ENCODE measurements at regions not wholly inside any gene's neighbourhood (a gene's known extent, or its start where the extent isn't known, plus 50 kb on each side); places are given as distances from the start of the nearest gene placed in this dataset.
A peak's percentile ranks its signal among the peaks of the same experiment; 100 is the strongest.

DNA sequence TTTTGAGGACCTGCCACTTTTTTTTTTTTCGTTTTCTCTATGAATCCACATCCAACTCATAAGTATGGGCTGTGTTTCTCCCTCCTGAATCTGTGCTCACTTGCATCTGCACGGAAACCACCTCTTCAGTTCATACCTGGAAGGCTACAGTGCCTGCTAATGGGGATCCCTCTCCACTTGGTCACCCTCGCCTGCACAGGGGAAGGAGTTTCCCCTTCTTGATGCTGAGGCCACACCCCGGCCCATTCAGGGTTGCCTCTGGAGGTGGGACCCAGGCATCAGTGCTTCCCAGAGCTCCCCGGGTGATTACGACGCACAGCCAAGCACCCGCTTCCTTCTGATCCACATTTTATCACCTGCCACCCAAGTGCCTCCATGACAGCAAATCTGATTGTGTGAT lies 85.9 kb upstream of the TBC1D3K start:
- no peak for TF ChIP-seq POLR2A (IDR thresholded peaks at IDR 0.05)
- TF ChIP-seq, protein P1, sequence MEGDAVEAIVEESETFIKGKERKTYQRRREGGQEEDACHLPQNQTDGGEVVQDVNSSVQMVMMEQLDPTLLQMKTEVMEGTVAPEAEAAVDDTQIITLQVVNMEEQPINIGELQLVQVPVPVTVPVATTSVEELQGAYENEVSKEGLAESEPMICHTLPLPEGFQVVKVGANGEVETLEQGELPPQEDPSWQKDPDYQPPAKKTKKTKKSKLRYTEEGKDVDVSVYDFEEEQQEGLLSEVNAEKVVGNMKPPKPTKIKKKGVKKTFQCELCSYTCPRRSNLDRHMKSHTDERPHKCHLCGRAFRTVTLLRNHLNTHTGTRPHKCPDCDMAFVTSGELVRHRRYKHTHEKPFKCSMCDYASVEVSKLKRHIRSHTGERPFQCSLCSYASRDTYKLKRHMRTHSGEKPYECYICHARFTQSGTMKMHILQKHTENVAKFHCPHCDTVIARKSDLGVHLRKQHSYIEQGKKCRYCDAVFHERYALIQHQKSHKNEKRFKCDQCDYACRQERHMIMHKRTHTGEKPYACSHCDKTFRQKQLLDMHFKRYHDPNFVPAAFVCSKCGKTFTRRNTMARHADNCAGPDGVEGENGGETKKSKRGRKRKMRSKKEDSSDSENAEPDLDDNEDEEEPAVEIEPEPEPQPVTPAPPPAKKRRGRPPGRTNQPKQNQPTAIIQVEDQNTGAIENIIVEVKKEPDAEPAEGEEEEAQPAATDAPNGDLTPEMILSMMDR (IDR thresholded peaks at IDR 0.05), result no peak
- DNase-seq, result no peak
- no peak overlapping the region for H3K27ac ChIP-seq
- no peaks in the 10 kb centered on the region for H3K36me3 ChIP-seq (replicated peaks in 1 of 2)
- 79 to 85% (median 80%) methylated on average over 8 of the region's 8 CpGs for WGBS, 4 donors
- no peak overlapping the region for H3K4me3 ChIP-seq
- peaks cover 7% of the 10 kb centered on the region for H3K27me3 ChIP-seq
- H3K9me3 ChIP-seq (replicated peaks in 1 of 3), result no peaks in the 10 kb centered on the region
- intact Hi-C loops (cut with DNase I), result no loop called here
- no peaks in the 10 kb centered on the region for H3K4me1 ChIP-seq (replicated peaks in 1 of 2)

GRCh38 chr17:37836593-37836992 lies 87.6 kb upstream of the TBC1D3K start:
- Histone ChIP-seq H3K27me3 (no peaks in the 10 kb centered on the region), H3K27ac (no peak overlapping the region), H3K4me3 (no peak overlapping the region), H3K36me3 (replicated peaks in 1 of 2) (no peaks in the 10 kb centered on the region), H3K9me3 (replicated peaks in 1 of 3) (no peaks in the 10 kb centered on the region), H3K4me1 (replicated peaks in 1 of 2) (no peaks in the 10 kb centered on the region)
- intact Hi-C loops (cut with DNase I), result no loop called here
- WGBS, 4 donors, result 87 to 98% (median 95%) methylated on average over 2 of the region's 2 CpGs
- TF ChIP-seq, protein P1 (IDR thresholded peaks at IDR 0.05), result no peak
- TF ChIP-seq POLR2A (IDR thresholded peaks at IDR 0.05), result no peak
- DNase-seq, result no peak

DNA sequence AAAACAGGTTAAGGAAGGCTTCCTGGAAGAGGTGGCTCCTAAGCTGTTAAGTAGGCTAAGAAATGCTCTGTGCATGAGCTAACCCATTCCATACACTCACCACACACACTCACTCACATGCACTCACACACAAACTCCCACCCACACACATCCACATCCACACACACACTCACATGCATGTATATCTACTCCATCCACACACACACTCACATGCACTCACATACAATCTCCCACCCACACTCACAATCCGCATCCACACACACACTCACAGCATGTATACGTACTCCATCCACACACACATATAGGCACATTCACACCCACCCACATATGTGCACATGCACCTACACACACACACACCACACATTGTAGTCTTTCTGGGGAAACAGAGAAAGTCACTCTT lies 89.3 kb upstream of the HNF1B start:
- no peak for DNase-seq
- TF ChIP-seq, protein P1 (IDR thresholded peaks at IDR 0.05), result no peak
- TF ChIP-seq POLR2A (IDR thresholded peaks at IDR 0.05), result no peak
- no peaks in the 10 kb centered on the region for H3K27me3 ChIP-seq
- H3K4me1 ChIP-seq (replicated peaks in 1 of 2), result no peaks in the 10 kb centered on the region
- no peaks in the 10 kb centered on the region for H3K9me3 ChIP-seq (replicated peaks in 1 of 3)
- WGBS, 4 donors, result 91 to 98% (median 94%) methylated on average over 2 of the region's 2 CpGs
- H3K36me3 ChIP-seq (replicated peaks in 1 of 2), result no peaks in the 10 kb centered on the region
- H3K27ac ChIP-seq, result no peak overlapping the region
- H3K4me3 ChIP-seq, result no peak overlapping the region
- intact Hi-C loops (cut with DNase I), result no loop called here

- 80 to 86% (median 83%) methylated on average over 11 of the region's 11 CpGs for WGBS, 4 donors
- no peak for TF ChIP-seq POLR2A (IDR thresholded peaks at IDR 0.05)
- TF ChIP-seq, protein P1 (IDR thresholded peaks at IDR 0.05), result no peak
- no peaks in the 10 kb centered on the region for H3K36me3 ChIP-seq (replicated peaks in 1 of 2)
- H3K27me3 ChIP-seq, result no peaks in the 10 kb centered on the region
- no peak overlapping the region for H3K27ac ChIP-seq
- intact Hi-C loops (cut with DNase I), result no loop called here
- no peaks in the 10 kb centered on the region for H3K9me3 ChIP-seq (replicated peaks in 1 of 3)
- peak in 2 of 7 donors; percentile 27 to 55 for DNase-seq
- no peak overlapping the region for H3K4me3 ChIP-seq
- H3K4me1 ChIP-seq (replicated peaks in 1 of 2), result peaks cover 0 to 7% of the 10 kb centered on the region in 2 donors
These were observed 88.5 kb upstream of the HNF1B start for GRCh38 chr17:37833237-37833859.

All from adrenal gland (tissue), 9 donors.